ENCODE measurements at regions not wholly inside any gene's neighbourhood (a gene's known extent, or its start where the extent isn't known, plus 50 kb on each side); places are given as distances from the start of the nearest gene placed in this dataset.

- Histone ChIP-seq H3K4ac (replicated peaks; ENCODE audit: insufficient read length, low read depth, low read length) (no peak overlapping the region), H3K9ac (replicated peaks in 1 of 4; ENCODE audit: extremely low read depth in 1 of 4, low read depth in 3 of 4, low read length in 3 of 4) (no peak overlapping the region), H2BK15ac (ENCODE audit: low read length) (no peak overlapping the region), H3K27ac (ENCODE audit: low read depth, low read length) (no peak overlapping the region), H3K27me3 (replicated peaks in 1 of 4; ENCODE audit: control insufficient read depth in 3 of 4, extremely low read depth in 1 of 4, insufficient read depth in 3 of 4, low read length in 3 of 4) (no peaks in the 10 kb centered on the region), H4K8ac (ENCODE audit: extremely low read depth, insufficient read depth, low read length) (no peak overlapping the region), H3K18ac (ENCODE audit: extremely low read depth, low read length) (no peak overlapping the region), H3K79me2 (ENCODE audit: control insufficient read depth in 1 of 2, insufficient read depth in 2 of 2, low read length in 2 of 2) (no peaks in the 10 kb centered on the region), H2BK12ac (ENCODE audit: low read depth, low read length) (no peak overlapping the region), H3K79me1 (ENCODE audit: low read depth, low read length) (no peaks in the 10 kb centered on the region), H3K23ac (ENCODE audit: insufficient read length) (no peak overlapping the region), H3K9me3 (ENCODE audit: insufficient read depth in 2 of 2, low read depth in 1 of 2, low read length in 1 of 2) (no peaks in the 10 kb centered on the region), H3K56ac (replicated peaks; ENCODE audit: insufficient read length, low read depth, low read length) (no peak overlapping the region), H3K4me2 (ENCODE audit: insufficient read depth in 1 of 2, low read depth in 2 of 2, low read length in 2 of 2) (no peak overlapping the region), H2BK5ac (ENCODE audit: low read depth, low read length) (no peak overlapping the region), H3K4me1 (replicated peaks in 1 of 4; ENCODE audit: control insufficient read depth in 3 of 4, insufficient read depth in 4 of 4, low read length in 3 of 4) (peaks cover 0 to 8% (median 1%) of the 10 kb centered on the region in 4 experiments; a peak in 3 of 7 replicates), H4K91ac (replicated peaks; ENCODE audit: insufficient read length, low read length) (no peak overlapping the region), H3K36me3 (ENCODE audit: control insufficient read depth in 2 of 4, insufficient read depth in 4 of 4, low read length in 3 of 4) (no peaks in the 10 kb centered on the region), H2BK20ac (ENCODE audit: low read length) (no peak overlapping the region), H2AK5ac (ENCODE audit: low read depth, low read length) (no peak overlapping the region), H3K4me3 (ENCODE audit: extremely low read depth in 1 of 4, insufficient read depth in 2 of 4, low read depth in 3 of 4, low read length in 4 of 4) (no peak overlapping the region), H3K14ac (ENCODE audit: insufficient read length) (no peak overlapping the region), H4K5ac (ENCODE audit: insufficient read length, low read depth, low read length) (no peak overlapping the region), H2AFZ (ENCODE audit: low read length) (no peak overlapping the region; the same call in 1 of the 2 replicates), H3K23me2 (ENCODE audit: low read depth, low read length) (no peaks in the 10 kb centered on the region), H2BK120ac (replicated peaks; ENCODE audit: low read depth, low read length) (no peak overlapping the region), H4K20me1 (replicated peaks in 1 of 2; ENCODE audit: control insufficient read depth in 1 of 2, insufficient read depth in 2 of 2, low read length in 2 of 2) (no peaks in the 10 kb centered on the region)
- DNase-seq (ENCODE audit: low read depth in 1 of 2, low spot score in 2 of 2) (no peak), FAIRE-seq (no peak)
- ChIA-PET CTCF (ENCODE audit: partially characterized antibody) (interaction anchor here (1.0 to 4.3 kb wide), 3 partner anchors 9 to 48 kb away, joined by 3 to 18 read pairs (median 7); no protein-coding TSS in a partner anchor), POLR2A (ENCODE audit: partially characterized antibody) (interaction anchor here (1.8 kb wide), 1 partner anchor 17 kb away, joined by 4 read pairs; no protein-coding TSS in a partner anchor)
- WGBS, 2 experiments (ENCODE audit: extremely low coverage in 1 of 2, insufficient coverage in 1 of 2, insufficient read length in 1 of 2, insufficient replicate concordance in 2 of 2, low coverage in 1 of 2, low lambda C conversion rate in 2 of 2, missing lambda C conversion rate in 1 of 2) = 77% methylated on average over 1 of the region's 1 CpG; no CpG with 5 or more reads in 1 of the 2 experiments
- TF ChIP-seq SIN3A (conservative IDR thresholded peaks at IDR 0.05 in 1 of 2, IDR thresholded peaks at IDR 0.05 in 1 of 2; ENCODE audit: low read depth in 1 of 2, low read length in 2 of 2) = no peak
- no peak for TF ChIP-seq KDM4A (IDR thresholded peaks at IDR 0.05; ENCODE audit: low read depth, low read length, severe bottlenecking)
- no peak for TF ChIP-seq EZH2 (IDR thresholded peaks at IDR 0.05; ENCODE audit: low read depth, low read length, severe bottlenecking)
- TF ChIP-seq EGR1 (IDR thresholded peaks at IDR 0.05; ENCODE audit: borderline replicate concordance, low read depth, low read length) = no peak
- TF ChIP-seq NANOG (IDR thresholded peaks at IDR 0.05; ENCODE audit: insufficient read depth, low read depth, low read length, poor library complexity, severe bottlenecking) = no peak
- no peak for TF ChIP-seq SIX5 (IDR thresholded peaks at IDR 0.05; ENCODE audit: low read depth, low read length)
- no peak for TF ChIP-seq USF2 (IDR thresholded peaks at IDR 0.05; ENCODE audit: low read length)
These were observed 85.8 kb upstream of the AHI1 start for GRCh38 chr6:135583256-135583761.
